ENCODE measurements at regions not wholly inside any gene's neighbourhood (a gene's known extent, or its start where the extent isn't known, plus 50 kb on each side); places are given as distances from the start of the nearest gene placed in this dataset.

GRCh38 chr6:14871221-14871620, 374.6 kb upstream of the JARID2 start:
- TF ChIP-seq POLR2A (IDR thresholded peaks at IDR 0.05) (no peak), POLR2AphosphoS5 (IDR thresholded peaks at IDR 0.05) (no peak)
- TF ChIP-seq, protein P1, sequence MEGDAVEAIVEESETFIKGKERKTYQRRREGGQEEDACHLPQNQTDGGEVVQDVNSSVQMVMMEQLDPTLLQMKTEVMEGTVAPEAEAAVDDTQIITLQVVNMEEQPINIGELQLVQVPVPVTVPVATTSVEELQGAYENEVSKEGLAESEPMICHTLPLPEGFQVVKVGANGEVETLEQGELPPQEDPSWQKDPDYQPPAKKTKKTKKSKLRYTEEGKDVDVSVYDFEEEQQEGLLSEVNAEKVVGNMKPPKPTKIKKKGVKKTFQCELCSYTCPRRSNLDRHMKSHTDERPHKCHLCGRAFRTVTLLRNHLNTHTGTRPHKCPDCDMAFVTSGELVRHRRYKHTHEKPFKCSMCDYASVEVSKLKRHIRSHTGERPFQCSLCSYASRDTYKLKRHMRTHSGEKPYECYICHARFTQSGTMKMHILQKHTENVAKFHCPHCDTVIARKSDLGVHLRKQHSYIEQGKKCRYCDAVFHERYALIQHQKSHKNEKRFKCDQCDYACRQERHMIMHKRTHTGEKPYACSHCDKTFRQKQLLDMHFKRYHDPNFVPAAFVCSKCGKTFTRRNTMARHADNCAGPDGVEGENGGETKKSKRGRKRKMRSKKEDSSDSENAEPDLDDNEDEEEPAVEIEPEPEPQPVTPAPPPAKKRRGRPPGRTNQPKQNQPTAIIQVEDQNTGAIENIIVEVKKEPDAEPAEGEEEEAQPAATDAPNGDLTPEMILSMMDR (IDR thresholded peaks at IDR 0.05): no peak
